Kidney capillary endothelial cell (primary cell): ENCODE measurements at regions not wholly inside any gene's neighbourhood (a gene's known extent, or its start where the extent isn't known, plus 50 kb on each side); places are given as distances from the start of the nearest gene placed in this dataset.

ENCODE experiments used
- DNase-seq: peaks from one replicate; pipeline ENCODE4 v3.0.0-alpha.2; 2018; ENCODE audit warnings: low spot score

DNA sequence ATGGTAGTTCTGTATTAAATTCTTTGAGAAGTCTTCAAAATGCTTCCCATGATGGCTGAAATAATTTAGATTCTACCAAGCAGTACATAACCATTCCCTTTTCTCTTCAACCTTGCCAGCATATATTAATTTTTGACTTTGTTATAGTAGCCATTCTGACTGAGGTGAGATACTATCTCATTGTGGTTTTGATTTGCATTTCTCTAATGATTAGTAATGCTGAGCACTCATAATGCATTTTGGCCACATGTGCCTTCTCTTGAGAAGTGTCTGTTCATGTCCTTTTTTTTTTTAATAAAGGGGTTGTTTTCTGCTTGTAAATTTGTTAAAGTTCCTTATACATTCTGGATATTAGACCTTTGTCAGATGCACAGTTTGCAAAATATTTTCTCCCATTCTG, 173.9 kb downstream of the CALCRL start:
- no peak for DNase-seq

DNA sequence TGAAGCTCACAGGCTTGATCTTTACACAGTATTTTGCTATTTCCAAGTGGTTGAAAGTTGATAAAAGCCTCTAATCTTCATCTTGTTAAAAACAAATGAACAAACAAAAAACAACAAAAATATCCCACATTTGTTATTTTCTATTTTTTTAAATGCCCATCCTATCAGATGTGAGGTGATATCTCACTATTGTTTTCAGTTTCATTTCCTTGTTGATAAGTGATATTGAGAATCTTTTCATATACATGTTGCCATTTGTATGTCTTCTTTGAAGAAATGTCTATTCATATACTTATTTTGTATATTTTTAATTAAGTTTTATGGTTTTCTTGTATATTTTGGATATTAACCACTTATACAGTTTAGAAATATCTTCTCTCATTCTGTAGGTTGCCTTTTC, 175.8 kb downstream of the CALCRL start:
- DNase-seq = no peak

- no peak for DNase-seq
Observed at GRCh38 chr2:187271825-187272224, 176.2 kb downstream of the CALCRL start.

GRCh38 chr2:187266645-187267044, 181.4 kb downstream of the CALCRL start:
- DNase-seq = no peak

DNA sequence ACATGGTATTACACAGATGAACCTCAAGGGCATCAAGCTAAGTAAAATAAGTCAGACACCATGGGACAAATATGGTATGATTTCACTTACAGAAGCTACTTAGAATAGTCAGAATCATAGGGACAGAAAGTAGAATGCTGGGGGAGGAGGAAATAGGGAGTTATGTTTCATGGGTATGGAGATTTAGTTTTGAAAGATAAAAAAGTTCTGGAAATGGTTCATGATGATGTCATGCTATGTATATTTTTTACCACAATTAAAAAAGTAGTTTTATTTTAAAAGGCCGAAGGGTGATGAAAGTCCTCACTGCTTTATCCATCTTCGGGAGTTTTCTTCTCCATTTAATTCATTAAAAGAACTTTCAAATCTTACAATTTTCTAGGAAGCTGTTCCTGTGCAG, 181.9 kb downstream of the CALCRL start:
- DNase-seq = no peak

DNA sequence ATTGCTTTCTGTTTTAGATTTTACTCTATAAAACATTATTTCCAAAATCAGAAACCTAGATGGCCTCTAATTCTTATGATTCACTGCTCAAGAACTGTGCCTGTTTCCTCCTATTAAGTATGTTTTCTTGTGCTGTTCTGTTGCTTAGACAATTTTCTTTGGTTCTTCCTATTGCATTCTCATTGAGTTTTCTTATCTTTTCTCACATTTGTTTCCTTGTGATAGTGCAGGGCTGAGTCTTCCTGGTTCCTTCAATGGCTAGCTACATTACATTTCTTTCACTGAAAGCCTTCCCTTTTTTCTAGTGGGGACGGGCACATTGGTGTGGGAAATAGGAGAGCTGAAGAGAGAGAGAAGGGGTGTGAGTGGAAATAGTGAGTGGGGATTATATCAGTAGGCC, 183.4 kb downstream of the CALCRL start:
- peak; percentile 30 for DNase-seq

GRCh38 chr2:187263675-187264560, 184.1 kb downstream of the CALCRL start:
- peak; percentile 35 for DNase-seq

- no peak for DNase-seq
Observed at GRCh38 chr2:187261705-187262104, 186.3 kb downstream of the CALCRL start.

DNA sequence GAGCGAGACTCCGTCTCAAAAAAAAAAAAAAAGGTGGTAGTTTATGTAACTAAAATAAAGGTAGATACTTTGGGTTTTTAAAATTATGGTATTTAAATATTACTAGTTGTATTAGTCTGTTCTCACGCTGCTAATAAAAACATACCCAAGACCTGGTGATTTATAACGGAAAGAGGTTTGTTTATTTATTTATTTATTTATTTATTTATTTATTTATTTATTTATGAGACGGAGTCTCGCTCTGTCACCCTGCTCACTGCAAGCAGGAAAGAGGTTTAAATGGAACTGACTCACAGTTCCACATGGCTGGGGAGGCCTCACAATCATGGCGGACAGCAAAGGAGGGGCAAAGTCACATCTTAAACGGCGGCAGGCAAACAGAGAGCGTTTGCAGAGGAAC, 196.0 kb downstream of the CALCRL start:
- DNase-seq = no peak

DNA sequence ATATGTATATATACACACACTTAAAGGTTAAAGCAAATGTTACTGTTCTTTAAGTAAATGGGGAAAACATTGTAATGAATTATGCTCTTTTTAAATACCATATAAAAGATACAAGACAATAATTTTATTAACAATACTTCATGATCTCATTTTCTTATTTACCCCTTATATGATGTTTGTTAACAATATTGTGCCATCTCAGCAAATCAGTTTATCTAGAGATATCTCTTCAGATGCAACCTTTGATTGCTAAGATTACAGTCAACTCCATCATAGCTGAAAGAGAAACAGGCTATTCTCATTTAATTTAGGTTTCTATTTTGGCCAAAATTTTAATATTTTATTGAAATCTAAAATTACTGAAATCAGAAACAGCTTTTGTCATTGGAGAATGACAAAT, 197.9 kb downstream of the CALCRL start:
- no peak for DNase-seq

GRCh38 chr2:187233811-187234210, 214.2 kb downstream of the CALCRL start:
- peak; percentile 26 for DNase-seq

DNA sequence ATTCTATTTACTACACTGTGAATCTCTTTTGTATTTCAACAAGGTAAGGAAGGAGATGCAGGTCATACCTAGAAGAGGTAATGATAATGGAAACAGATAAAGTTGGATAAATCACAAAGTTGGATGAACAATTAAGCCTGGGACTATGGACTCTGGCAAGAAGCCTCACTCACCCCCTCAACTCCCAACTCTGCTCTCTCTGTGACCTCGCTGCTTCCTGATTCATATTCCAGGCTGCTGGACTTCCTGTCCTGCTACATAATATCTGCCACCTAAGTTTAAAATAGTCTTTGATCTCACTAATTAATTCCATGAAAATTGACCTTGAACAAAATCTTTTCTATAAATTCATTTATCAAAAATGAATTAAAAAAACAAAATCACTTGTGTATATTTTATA, 215.3 kb downstream of the CALCRL start:
- DNase-seq = peak; percentile 40

- DNase-seq = no peak
Observed at GRCh38 chr2:187230088-187230487, 218.0 kb downstream of the CALCRL start.

DNA sequence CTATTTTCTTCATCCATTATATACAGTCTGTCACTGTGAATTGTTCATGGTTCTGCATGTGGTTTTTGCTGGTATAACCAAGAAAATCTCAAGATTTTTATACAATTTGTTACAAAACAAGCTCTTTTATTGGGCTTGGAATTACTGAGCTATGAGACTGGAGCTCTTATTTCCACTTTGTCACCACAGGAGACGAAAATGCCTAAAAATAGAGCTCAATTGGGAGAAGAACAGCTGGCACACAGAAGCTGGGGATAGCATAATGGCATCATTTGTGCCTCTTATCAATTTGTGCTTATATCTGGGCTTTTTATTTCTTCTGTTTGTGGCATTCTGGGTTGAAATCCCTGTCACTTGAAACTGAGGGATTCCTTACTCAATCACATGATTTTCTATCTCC, 219.1 kb downstream of the CALCRL start:
- no peak for DNase-seq

DNA sequence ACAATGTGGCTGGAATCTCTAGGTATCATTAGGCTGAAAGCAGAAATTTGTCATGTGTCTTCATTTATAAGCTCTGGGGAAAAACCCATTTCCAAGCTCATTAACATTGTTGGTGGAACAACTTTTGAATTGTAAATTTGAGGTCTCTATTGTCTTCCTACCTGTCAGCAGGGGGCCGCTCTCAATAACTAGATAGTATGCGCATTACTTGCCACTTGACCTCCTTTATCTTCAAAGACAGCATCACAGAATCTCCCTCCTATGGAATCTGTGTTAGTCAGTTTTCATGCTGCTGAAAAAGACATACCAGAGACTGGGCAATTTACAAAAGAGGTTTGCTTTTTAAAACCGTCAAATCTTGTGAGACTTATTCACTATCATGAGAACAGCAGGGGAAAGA, 223.1 kb downstream of the CALCRL start:
- DNase-seq = no peak

DNA sequence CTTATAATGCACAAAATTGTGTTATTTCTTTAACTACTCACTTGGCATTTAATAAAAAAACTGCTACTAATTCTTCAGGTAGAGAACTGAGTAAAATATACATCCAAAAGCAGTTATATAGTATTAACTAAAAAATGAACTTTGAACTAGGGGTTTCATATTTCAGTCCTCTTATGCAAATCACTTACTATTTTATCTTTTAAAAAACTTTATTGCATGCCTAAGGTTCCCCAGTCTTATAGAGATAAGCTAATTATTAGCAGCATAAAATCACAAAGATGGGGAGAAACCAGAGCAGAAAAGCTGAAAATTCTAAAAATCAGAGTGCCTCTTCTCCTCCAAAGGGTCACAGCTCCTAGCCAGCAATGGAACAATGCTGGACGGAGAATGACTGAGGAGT, 228.0 kb downstream of the CALCRL start:
- no peak for DNase-seq

- DNase-seq = no peak
Observed at GRCh38 chr2:187215532-187216240, 232.4 kb downstream of the CALCRL start.

- no peak for DNase-seq
Observed at GRCh38 chr2:187214306-187214705, 233.7 kb downstream of the CALCRL start.

DNA sequence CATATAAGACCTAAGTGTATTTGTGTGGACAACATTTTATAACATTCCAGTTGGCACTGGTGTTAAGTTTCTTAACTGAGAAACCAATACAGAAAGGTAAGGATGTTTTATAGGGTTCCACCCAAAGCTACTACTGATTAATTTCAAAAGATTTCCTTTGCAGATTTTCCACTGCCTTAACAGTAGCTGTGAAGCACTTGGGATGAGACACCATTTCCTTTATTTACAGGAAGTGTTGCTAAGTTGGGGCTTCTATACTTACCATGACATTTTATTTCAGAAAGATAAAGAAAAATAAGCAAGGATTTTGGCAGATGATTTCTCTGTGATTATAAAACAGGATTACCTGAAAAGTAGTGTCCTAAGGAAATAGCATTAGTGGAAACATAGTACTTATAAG, 234.3 kb downstream of the CALCRL start:
- peak; percentile 62 for DNase-seq

GRCh38 chr2:187210726-187211125, 237.3 kb downstream of the CALCRL start:
- DNase-seq = no peak

DNA sequence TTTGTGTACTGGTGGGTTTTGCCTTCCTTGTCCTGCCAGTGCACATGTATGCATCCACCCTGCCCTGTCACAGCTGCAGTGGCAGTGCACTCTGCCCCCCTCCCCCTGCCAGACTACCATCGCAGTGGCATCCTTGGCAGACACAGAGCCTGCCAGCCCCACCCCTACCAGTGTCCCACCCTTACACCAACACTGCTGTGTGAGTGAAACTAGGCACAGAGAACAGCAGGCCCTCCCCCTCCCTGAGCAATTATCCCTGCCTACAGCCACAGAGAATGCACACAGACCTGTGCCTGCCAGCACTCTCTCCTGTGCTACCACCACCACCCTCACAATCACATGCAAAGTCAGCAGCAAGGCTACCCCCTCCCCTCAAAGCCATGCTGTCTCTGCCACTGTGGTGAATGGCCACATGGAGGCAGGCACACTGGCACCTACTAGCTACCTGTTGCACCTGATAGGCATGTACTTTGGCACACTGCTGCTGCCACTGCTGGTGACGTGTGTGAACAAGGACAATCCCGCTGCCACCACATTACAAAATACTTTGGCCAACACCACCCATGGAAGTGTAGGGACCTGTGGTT, 239.8 kb downstream of the CALCRL start:
- no peak for DNase-seq

DNA sequence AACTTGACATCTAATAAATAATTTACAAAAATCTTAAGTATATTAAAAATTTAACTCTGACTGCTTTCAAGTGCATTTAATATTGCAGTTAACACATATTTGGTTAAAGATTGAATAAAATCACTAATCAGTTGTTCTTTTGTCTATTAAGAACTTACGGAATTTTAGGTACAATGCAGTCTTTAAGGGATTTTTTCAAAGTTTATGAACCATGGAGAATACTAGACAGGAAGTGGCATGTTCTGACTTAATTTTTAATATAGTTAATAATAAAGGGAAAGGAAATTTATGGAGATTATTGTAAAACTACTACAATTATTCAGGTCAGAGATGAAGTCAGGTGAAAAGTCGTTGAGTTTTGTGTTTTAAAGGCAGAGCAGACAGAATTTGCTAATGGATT, 240.9 kb downstream of the CALCRL start:
- DNase-seq = no peak

DNA sequence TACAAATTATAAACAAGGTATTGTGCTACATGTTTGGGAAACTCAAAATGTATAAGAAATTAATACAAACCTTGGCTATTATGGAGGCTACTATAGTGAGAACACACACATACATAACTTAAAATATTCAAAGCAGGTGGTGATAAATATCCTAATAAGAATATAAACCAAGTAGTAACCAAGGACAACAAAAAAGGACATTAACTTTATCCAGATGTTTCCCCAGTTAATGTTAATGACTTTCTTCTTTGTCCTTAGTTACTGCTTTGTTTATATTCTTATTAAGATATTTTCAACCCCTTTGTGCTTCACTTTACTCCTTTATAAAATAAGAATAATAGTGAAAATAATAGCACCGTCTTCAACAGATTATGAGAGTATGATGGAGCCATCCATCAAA, 241.6 kb downstream of the CALCRL start:
- no peak for DNase-seq
